ENCODE measurements at regions not wholly inside any gene's neighbourhood (a gene's known extent, or its start where the extent isn't known, plus 50 kb on each side); places are given as distances from the start of the nearest gene placed in this dataset.
A peak's percentile ranks its signal among the peaks of the same experiment; 100 is the strongest.

DNA sequence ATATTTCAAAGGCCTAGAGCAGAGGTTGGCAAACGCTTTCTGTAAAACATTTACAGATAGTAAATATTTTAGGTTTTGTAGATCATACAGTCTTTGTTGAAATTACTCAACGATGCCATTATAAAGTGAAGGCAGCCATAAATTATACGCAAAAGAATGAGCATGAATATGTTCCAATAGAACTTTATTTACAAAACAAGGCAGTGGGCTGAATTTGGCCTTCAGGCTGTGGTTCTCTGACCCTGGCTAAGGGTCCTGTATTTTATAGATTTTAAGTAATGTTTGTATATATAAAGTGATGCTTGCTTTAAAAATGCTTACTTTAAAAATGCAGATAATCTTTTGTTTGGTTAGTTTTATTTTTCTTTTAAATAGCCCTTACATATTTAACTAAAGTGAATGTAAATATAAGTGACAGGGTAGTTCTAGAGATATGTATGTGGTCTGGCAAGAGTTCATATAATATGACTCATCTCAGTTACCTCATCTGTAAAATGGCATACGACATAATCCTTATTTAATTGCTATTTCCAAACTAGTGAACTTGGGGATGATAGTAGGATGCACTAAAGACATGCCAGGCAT, 51.7 kb upstream of the ATP5MC3 start:
- peak; percentile 99 for FAIRE-seq
